ENCODE measurements at regions not wholly inside any gene's neighbourhood (a gene's known extent, or its start where the extent isn't known, plus 50 kb on each side); places are given as distances from the start of the nearest gene placed in this dataset.

DNA sequence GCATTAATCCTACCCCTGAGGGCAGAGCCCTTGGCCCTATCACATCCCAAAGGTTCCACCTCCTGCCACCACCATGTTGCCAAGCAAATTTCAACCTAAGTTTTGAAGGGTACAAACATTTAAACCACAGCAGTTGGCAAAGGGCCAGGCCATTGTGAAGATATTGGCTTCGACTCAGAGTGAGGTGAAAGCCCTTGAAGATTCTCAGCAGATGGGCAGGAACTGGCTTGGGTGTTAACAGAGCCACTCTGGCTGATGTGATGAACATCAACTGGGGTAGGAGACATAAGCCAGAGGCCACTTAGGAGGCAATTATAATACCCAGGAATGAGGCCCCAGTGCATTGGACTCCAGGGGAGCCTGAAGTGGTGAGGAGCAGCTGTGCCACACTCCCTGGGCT lies 207.7 kb upstream of the KAZN start:
- H2AFZ ChIP-seq: no peak overlapping the region
- no peaks in the 10 kb centered on the region for H3K36me3 ChIP-seq (ENCODE audit: control insufficient read depth, insufficient read depth, low read length)
- no peaks in the 10 kb centered on the region for H3K79me2 ChIP-seq
- no peaks in the 10 kb centered on the region for H3K27me3 ChIP-seq (ENCODE audit: control insufficient read depth, insufficient read depth, low read length)
- H3K4me2 ChIP-seq (ENCODE audit: low read length): no peak overlapping the region
- H3K4me1 ChIP-seq: no peaks in the 10 kb centered on the region
- no peak overlapping the region for H3K9ac ChIP-seq
- no peaks in the 10 kb centered on the region for H3K9me3 ChIP-seq (ENCODE audit: control insufficient read depth, low read length)
- no peak overlapping the region for H3K4me3 ChIP-seq (ENCODE audit: low read depth, low read length)
- TF ChIP-seq, protein P1, sequence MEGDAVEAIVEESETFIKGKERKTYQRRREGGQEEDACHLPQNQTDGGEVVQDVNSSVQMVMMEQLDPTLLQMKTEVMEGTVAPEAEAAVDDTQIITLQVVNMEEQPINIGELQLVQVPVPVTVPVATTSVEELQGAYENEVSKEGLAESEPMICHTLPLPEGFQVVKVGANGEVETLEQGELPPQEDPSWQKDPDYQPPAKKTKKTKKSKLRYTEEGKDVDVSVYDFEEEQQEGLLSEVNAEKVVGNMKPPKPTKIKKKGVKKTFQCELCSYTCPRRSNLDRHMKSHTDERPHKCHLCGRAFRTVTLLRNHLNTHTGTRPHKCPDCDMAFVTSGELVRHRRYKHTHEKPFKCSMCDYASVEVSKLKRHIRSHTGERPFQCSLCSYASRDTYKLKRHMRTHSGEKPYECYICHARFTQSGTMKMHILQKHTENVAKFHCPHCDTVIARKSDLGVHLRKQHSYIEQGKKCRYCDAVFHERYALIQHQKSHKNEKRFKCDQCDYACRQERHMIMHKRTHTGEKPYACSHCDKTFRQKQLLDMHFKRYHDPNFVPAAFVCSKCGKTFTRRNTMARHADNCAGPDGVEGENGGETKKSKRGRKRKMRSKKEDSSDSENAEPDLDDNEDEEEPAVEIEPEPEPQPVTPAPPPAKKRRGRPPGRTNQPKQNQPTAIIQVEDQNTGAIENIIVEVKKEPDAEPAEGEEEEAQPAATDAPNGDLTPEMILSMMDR (IDR thresholded peaks at IDR 0.05): no peak
- H3K27ac ChIP-seq: no peak overlapping the region

- no peak overlapping the region for H3K27ac ChIP-seq
- H3K27me3 ChIP-seq (ENCODE audit: control insufficient read depth, insufficient read depth, low read length): no peaks in the 10 kb centered on the region
- H3K4me3 ChIP-seq (ENCODE audit: low read depth, low read length): no peak overlapping the region
- H3K79me2 ChIP-seq: no peaks in the 10 kb centered on the region
- H3K4me1 ChIP-seq: no peaks in the 10 kb centered on the region
- no peak overlapping the region for H3K4me2 ChIP-seq (ENCODE audit: low read length)
- no peaks in the 10 kb centered on the region for H3K36me3 ChIP-seq (ENCODE audit: control insufficient read depth, insufficient read depth, low read length)
- no peaks in the 10 kb centered on the region for H3K9me3 ChIP-seq (ENCODE audit: control insufficient read depth, low read length)
- H2AFZ ChIP-seq: no peak overlapping the region
- no peak overlapping the region for H3K9ac ChIP-seq
- TF ChIP-seq, protein P1 (IDR thresholded peaks at IDR 0.05): no peak
Observed at GRCh38 chr1:14392161-14392858, 206.2 kb upstream of the KAZN start.

DNA sequence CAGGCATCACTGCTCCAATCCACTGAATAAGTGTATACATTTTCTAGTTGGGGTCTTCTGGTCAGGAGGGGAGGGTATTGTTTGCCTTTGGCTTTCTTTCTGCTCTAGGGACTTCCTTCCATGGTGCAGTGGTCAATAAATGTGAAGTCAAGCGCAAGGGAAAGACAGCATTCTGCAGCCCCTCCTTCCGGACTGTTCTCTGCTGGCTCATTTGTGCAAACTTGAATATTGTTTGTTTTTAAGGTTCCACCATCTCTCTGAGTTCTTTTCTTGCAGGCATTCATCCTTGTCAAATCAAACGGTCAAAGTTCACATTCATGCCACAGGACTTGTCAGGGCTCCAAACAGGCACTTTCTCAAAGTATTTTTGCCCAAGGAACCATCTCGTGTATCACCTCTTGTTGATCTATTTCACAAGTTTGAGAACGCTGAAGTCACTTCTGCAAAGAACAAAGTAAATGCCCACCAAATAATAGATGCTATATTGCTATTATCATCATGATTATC lies 205.6 kb upstream of the KAZN start:
- Histone ChIP-seq H3K27ac (no peak overlapping the region), H3K4me3 (ENCODE audit: low read depth, low read length) (no peak overlapping the region), H3K79me2 (no peaks in the 10 kb centered on the region), H3K9me3 (ENCODE audit: control insufficient read depth, low read length) (no peaks in the 10 kb centered on the region), H3K4me1 (no peaks in the 10 kb centered on the region), H3K36me3 (ENCODE audit: control insufficient read depth, insufficient read depth, low read length) (no peaks in the 10 kb centered on the region), H3K4me2 (ENCODE audit: low read length) (no peak overlapping the region), H3K9ac (no peak overlapping the region), H2AFZ (no peak overlapping the region), H3K27me3 (ENCODE audit: control insufficient read depth, insufficient read depth, low read length) (no peaks in the 10 kb centered on the region)
- TF ChIP-seq, protein P1 (IDR thresholded peaks at IDR 0.05): no peak

GRCh38 chr1:14396100-14396499 lies 202.4 kb upstream of the KAZN start:
- Histone ChIP-seq H3K9me3 (ENCODE audit: control insufficient read depth, low read length) (no peaks in the 10 kb centered on the region), H2AFZ (no peak overlapping the region), H3K4me3 (ENCODE audit: low read depth, low read length) (no peak overlapping the region), H3K27ac (no peak overlapping the region), H3K4me1 (no peaks in the 10 kb centered on the region), H3K9ac (no peak overlapping the region), H3K36me3 (ENCODE audit: control insufficient read depth, insufficient read depth, low read length) (no peaks in the 10 kb centered on the region), H3K79me2 (no peaks in the 10 kb centered on the region), H3K27me3 (ENCODE audit: control insufficient read depth, insufficient read depth, low read length) (no peaks in the 10 kb centered on the region), H3K4me2 (ENCODE audit: low read length) (no peak overlapping the region)
- TF ChIP-seq, protein P1 (IDR thresholded peaks at IDR 0.05): no peak

All from parathyroid adenoma (tissue), 2 donors.